ENCODE measurements at regions not wholly inside any gene's neighbourhood (a gene's known extent, or its start where the extent isn't known, plus 50 kb on each side); places are given as distances from the start of the nearest gene placed in this dataset.

GRCh38 chr10:33093362-33093761 is 135.3 kb upstream of the ITGB1 start:
- TF ChIP-seq GATA3 (IDR thresholded peaks at IDR 0.05; ENCODE audit: low read depth, low read length) (no peak), GATA2 (IDR thresholded peaks at IDR 0.05; ENCODE audit: low read depth, low read length) (no peak)

- TF ChIP-seq GATA3 (IDR thresholded peaks at IDR 0.05; ENCODE audit: low read depth, low read length) (no peak), GATA2 (IDR thresholded peaks at IDR 0.05; ENCODE audit: low read depth, low read length) (no peak)
These were observed 134.6 kb upstream of the ITGB1 start for GRCh38 chr10:33092596-33092995.

DNA sequence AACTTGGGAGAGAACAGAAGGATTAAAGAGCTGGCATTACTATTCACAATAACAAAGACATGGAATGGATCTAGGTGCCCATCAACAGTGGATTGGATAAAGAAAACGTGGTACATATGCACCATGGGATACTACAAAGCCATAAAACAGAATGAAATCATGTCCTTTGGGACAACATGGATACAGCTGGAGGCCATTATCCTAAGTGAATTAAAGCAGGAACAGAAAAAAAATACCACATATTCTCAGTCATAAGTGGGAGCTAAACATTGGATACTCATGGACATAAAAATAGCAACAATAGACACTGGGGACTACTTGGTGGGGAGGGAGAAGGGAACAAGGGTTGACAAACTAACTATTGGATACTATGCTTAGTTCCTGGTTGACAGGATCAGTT is 133.2 kb upstream of the ITGB1 start:
- no peak for TF ChIP-seq GATA2 (IDR thresholded peaks at IDR 0.05; ENCODE audit: low read depth, low read length)
- no peak for TF ChIP-seq GATA3 (IDR thresholded peaks at IDR 0.05; ENCODE audit: low read depth, low read length)

GRCh38 chr10:33088990-33089389 is 131.0 kb upstream of the ITGB1 start:
- TF ChIP-seq GATA2 (IDR thresholded peaks at IDR 0.05; ENCODE audit: low read depth, low read length) (no peak), GATA3 (IDR thresholded peaks at IDR 0.05; ENCODE audit: low read depth, low read length) (no peak)

DNA sequence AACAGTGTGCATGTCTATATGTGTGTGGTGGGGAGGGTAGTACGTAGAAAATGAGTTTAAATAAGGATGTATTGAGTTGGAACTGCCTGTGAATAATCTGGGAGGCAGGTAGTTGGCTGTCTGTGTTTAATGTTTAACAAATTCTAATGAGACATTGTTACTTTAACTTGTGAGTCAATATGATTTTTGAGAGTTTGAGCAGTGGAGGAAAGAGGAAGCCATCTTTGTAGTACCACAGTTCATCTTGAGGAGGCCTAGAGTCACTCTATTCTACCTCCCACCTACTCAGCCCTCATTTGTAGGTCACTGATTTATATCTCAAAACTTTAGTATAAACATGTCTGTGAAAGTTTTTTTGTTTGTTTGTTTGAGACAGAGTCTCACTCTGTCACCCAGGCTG is 129.9 kb upstream of the ITGB1 start:
- TF ChIP-seq GATA2 (IDR thresholded peaks at IDR 0.05; ENCODE audit: low read depth, low read length) = no peak
- TF ChIP-seq GATA3 (IDR thresholded peaks at IDR 0.05; ENCODE audit: low read depth, low read length) = no peak

DNA sequence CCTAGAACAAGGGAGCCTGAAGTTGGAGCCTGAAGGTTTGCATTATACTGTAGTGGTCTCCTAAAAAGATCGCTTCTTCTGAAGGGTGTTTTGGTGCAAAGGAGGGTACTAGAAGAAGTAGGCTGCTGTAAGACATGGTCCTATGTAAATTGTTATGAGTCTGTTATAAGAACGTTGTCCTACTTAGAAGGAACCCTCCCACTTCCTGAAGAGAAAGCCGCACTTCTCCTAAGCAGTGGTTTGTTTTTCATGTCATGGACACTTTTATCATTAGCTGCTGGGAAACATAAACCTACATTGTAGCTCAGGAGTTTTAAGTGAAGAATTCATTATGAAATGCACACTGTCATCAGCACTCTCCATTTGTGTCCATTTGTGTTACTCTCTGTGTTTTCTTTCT is 129.1 kb upstream of the ITGB1 start:
- no peak for TF ChIP-seq GATA2 (IDR thresholded peaks at IDR 0.05; ENCODE audit: low read depth, low read length)
- no peak for TF ChIP-seq GATA3 (IDR thresholded peaks at IDR 0.05; ENCODE audit: low read depth, low read length)

- TF ChIP-seq GATA2 (IDR thresholded peaks at IDR 0.05; ENCODE audit: low read depth, low read length) = no peak
- no peak for TF ChIP-seq GATA3 (IDR thresholded peaks at IDR 0.05; ENCODE audit: low read depth, low read length)
These were observed 128.1 kb upstream of the ITGB1 start for GRCh38 chr10:33086100-33086499.

DNA sequence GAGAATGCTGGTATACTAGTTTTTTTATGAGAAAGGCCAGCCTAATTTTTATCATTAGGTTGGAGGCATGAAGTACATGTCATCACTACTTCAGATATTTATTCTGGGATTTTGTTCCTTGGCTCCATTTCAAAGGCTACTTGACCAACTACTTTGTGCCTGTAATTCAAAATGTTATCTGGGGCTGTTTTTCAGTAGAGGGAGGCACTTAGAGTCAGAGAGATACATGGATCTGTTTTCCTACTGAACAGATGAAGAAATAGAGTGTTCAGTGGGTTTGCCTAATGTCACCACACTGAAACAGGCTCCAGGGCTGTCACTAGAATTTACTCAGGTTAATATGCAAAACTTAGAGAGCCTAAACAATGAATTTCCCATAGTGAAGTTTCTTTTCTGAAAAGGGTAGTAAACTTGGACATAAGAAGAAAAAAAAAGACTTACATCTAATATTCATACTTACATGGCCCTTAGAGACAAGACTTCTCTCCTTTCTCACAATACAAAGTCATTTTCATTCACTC is 127.3 kb upstream of the ITGB1 start:
- TF ChIP-seq GATA2 (IDR thresholded peaks at IDR 0.05; ENCODE audit: low read depth, low read length) = no peak
- no peak for TF ChIP-seq GATA3 (IDR thresholded peaks at IDR 0.05; ENCODE audit: low read depth, low read length)

GRCh38 chr10:33084453-33084852 is 126.4 kb upstream of the ITGB1 start:
- TF ChIP-seq GATA3 (IDR thresholded peaks at IDR 0.05; ENCODE audit: low read depth, low read length) (no peak), GATA2 (IDR thresholded peaks at IDR 0.05; ENCODE audit: low read depth, low read length) (no peak)

- TF ChIP-seq GATA3 (IDR thresholded peaks at IDR 0.05; ENCODE audit: low read depth, low read length) (no peak), GATA2 (IDR thresholded peaks at IDR 0.05; ENCODE audit: low read depth, low read length) (no peak)
These were observed 124.4 kb upstream of the ITGB1 start for GRCh38 chr10:33082373-33082895.

GRCh38 chr10:33074443-33074842 is 116.4 kb upstream of the ITGB1 start:
- TF ChIP-seq GATA3 (IDR thresholded peaks at IDR 0.05; ENCODE audit: low read depth, low read length) = no peak
- no peak for TF ChIP-seq GATA2 (IDR thresholded peaks at IDR 0.05; ENCODE audit: low read depth, low read length)

GRCh38 chr10:33073641-33074415 is 115.8 kb upstream of the ITGB1 start:
- no peak for TF ChIP-seq GATA3 (IDR thresholded peaks at IDR 0.05; ENCODE audit: low read depth, low read length)
- TF ChIP-seq GATA2 (IDR thresholded peaks at IDR 0.05; ENCODE audit: low read depth, low read length) = no peak

DNA sequence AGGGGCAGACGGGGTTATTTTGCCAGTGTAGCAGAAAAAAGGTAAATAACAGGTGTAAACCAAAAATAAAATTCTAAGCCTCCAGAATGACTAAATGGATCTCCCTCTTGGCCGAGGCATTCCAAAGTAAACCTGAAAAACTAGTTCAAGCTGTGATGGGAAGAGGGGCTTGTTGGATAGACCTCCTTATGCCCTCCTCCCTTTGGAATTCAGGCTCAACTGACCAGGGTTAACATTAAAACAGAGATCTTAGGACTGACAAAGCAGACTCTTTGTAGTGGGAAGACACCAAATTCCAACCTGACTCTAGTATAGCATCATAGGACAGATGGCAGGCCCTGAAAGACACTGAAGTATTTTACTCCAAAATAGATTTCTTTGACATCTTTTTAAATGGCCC is 113.8 kb upstream of the ITGB1 start:
- TF ChIP-seq GATA3 (IDR thresholded peaks at IDR 0.05; ENCODE audit: low read depth, low read length) = no peak
- TF ChIP-seq GATA2 (IDR thresholded peaks at IDR 0.05; ENCODE audit: low read depth, low read length) = no peak

DNA sequence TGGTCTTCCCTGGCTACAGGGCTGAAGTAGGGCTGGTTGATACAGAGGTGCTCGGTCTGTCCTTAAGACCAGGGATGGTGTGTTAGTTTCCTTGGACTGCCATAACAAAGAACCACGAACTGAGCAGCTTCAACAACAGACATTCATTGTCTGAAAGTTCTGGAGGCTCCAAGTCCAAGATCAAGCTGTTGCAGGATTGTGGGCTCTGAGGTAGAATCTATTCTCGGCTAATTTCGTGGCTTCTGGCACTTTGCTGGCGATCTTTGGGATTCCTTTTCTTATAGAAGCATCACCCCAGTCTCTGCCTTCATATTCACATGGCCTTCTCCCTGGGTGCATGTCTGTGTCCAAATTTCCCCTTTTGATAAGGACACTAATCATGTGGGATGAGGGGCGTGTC is 112.1 kb upstream of the ITGB1 start:
- no peak for TF ChIP-seq GATA3 (IDR thresholded peaks at IDR 0.05; ENCODE audit: low read depth, low read length)
- no peak for TF ChIP-seq GATA2 (IDR thresholded peaks at IDR 0.05; ENCODE audit: low read depth, low read length)

DNA sequence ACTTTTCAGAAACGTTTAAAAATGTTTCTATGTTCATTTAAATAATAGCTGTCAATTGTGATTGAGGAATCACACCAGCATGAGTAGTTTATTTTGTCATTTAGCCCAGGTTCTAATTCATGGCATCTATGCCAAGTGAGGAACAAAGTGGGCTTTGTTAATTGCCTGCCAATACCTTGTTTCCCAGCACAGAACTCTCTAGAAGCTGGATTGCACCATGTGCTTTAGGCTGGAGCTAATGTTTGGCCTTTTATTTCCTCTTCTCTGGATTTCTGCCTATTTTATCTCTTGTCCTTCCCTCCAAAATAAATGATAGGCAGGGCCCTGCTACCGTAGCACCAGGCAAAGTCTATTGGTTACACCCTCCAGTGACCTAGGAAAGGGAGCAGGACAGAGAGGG is 109.9 kb upstream of the ITGB1 start:
- no peak for TF ChIP-seq GATA3 (IDR thresholded peaks at IDR 0.05; ENCODE audit: low read depth, low read length)

Measured in SH-SY5Y (cell line).